ENCODE measurements at regions not wholly inside any gene's neighbourhood (a gene's known extent, or its start where the extent isn't known, plus 50 kb on each side); places are given as distances from the start of the nearest gene placed in this dataset.

- Histone ChIP-seq H3K56ac (replicated peaks; ENCODE audit: insufficient read length, low read depth, low read length) (no peak overlapping the region), H3K4me3 (ENCODE audit: extremely low read depth in 1 of 4, insufficient read depth in 2 of 4, low read depth in 3 of 4, low read length in 4 of 4) (no peak overlapping the region), H3K27me3 (replicated peaks in 1 of 4; ENCODE audit: control insufficient read depth in 3 of 4, extremely low read depth in 1 of 4, insufficient read depth in 3 of 4, low read length in 3 of 4) (no peaks in the 10 kb centered on the region; a peak in 1 of 7 replicates), H3K4me2 (ENCODE audit: insufficient read depth in 1 of 2, low read depth in 2 of 2, low read length in 2 of 2) (no peak overlapping the region), H3K18ac (ENCODE audit: extremely low read depth, low read length) (no peak overlapping the region), H4K8ac (ENCODE audit: extremely low read depth, insufficient read depth, low read length) (no peak overlapping the region), H2BK120ac (replicated peaks; ENCODE audit: low read depth, low read length) (no peak overlapping the region), H3K27ac (ENCODE audit: low read depth, low read length) (no peak overlapping the region), H3K9me3 (ENCODE audit: insufficient read depth in 2 of 2, low read depth in 1 of 2, low read length in 1 of 2) (no peaks in the 10 kb centered on the region), H2BK20ac (ENCODE audit: low read length) (no peak overlapping the region; the same call in 1 of the 2 replicates), H3K79me1 (ENCODE audit: low read depth, low read length) (no peaks in the 10 kb centered on the region), H3K36me3 (ENCODE audit: control insufficient read depth in 2 of 4, insufficient read depth in 4 of 4, low read length in 3 of 4) (no peaks in the 10 kb centered on the region), H3K9ac (replicated peaks in 1 of 4; ENCODE audit: extremely low read depth in 1 of 4, low read depth in 3 of 4, low read length in 3 of 4) (no peak overlapping the region), H2BK5ac (ENCODE audit: low read depth, low read length) (no peak overlapping the region), H3K23me2 (ENCODE audit: low read depth, low read length) (no peaks in the 10 kb centered on the region), H3K4me1 (replicated peaks in 1 of 4; ENCODE audit: control insufficient read depth in 3 of 4, insufficient read depth in 4 of 4, low read length in 3 of 4) (no peaks in the 10 kb centered on the region), H3K4ac (replicated peaks; ENCODE audit: insufficient read length, low read depth, low read length) (no peak overlapping the region), H2BK12ac (ENCODE audit: low read depth, low read length) (no peak overlapping the region), H2AK5ac (ENCODE audit: low read depth, low read length) (no peak overlapping the region), H4K91ac (replicated peaks; ENCODE audit: insufficient read length, low read length) (peak overlapping the region; percentile 6), H3K23ac (ENCODE audit: insufficient read length) (no peak overlapping the region), H2AFZ (ENCODE audit: low read length) (no peak overlapping the region), H2BK15ac (ENCODE audit: low read length) (no peak overlapping the region), H4K20me1 (replicated peaks in 1 of 2; ENCODE audit: control insufficient read depth in 1 of 2, insufficient read depth in 2 of 2, low read length in 2 of 2) (no peaks in the 10 kb centered on the region), H3K14ac (ENCODE audit: insufficient read length) (no peak overlapping the region), H3K79me2 (ENCODE audit: control insufficient read depth in 1 of 2, insufficient read depth in 2 of 2, low read length in 2 of 2) (no peaks in the 10 kb centered on the region), H4K5ac (ENCODE audit: insufficient read length, low read depth, low read length) (no peak overlapping the region)
- POLR2A ChIA-PET (ENCODE audit: partially characterized antibody): no interaction called here
- 93% methylated on average over 8 of the region's 8 CpGs; no CpG with 5 or more reads in 1 of the 2 experiments for WGBS, 2 experiments (ENCODE audit: extremely low coverage in 1 of 2, insufficient coverage in 1 of 2, insufficient read length in 1 of 2, insufficient replicate concordance in 2 of 2, low coverage in 1 of 2, low lambda C conversion rate in 2 of 2, missing lambda C conversion rate in 1 of 2)
- no peak for DNase-seq (ENCODE audit: low read depth in 1 of 2, low spot score in 2 of 2)
- CTCF ChIA-PET (ENCODE audit: partially characterized antibody): interaction anchor here (0.6 to 1.6 kb wide), 5 partner anchors 16 to 165 kb away, joined by 3 to 5 read pairs (median 4); no protein-coding TSS in a partner anchor
- FAIRE-seq: no peak
- TF ChIP-seq YY1 (IDR thresholded peaks at IDR 0.05; ENCODE audit: low read depth, low read length) (no peak), SP2 (IDR thresholded peaks at IDR 0.05; ENCODE audit: low read length) (no peak), KDM4A (IDR thresholded peaks at IDR 0.05; ENCODE audit: low read depth, low read length, severe bottlenecking) (no peak), TAF1 (IDR thresholded peaks at IDR 0.05; ENCODE audit: low read depth, low read length) (no peak), CBX8 (IDR thresholded peaks at IDR 0.05; ENCODE audit: borderline replicate concordance, low read depth, low read length) (no peak), HDAC6 (IDR thresholded peaks at IDR 0.05; ENCODE audit: low read depth, low read length) (no peak), BACH1 (IDR thresholded peaks at IDR 0.05; ENCODE audit: low read length) (no peak), KDM1A (IDR thresholded peaks at IDR 0.05; ENCODE audit: borderline replicate concordance, low read length) (no peak), CBX5 (IDR thresholded peaks at IDR 0.05; ENCODE audit: low read depth, low read length) (no peak), RXRA (IDR thresholded peaks at IDR 0.05; ENCODE audit: insufficient read depth, low read depth, low read length) (no peak), HDAC2 (IDR thresholded peaks at IDR 0.05; ENCODE audit: borderline replicate concordance in 1 of 2, low read depth in 2 of 2, low read length in 2 of 2) (no peak), SUZ12 (IDR thresholded peaks at IDR 0.05; ENCODE audit: low read length) (no peak), TEAD4 (IDR thresholded peaks at IDR 0.05; ENCODE audit: low read depth, low read length) (no peak)
- TF ChIP-seq, protein P1, sequence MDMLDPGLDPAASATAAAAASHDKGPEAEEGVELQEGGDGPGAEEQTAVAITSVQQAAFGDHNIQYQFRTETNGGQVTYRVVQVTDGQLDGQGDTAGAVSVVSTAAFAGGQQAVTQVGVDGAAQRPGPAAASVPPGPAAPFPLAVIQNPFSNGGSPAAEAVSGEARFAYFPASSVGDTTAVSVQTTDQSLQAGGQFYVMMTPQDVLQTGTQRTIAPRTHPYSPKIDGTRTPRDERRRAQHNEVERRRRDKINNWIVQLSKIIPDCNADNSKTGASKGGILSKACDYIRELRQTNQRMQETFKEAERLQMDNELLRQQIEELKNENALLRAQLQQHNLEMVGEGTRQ (IDR thresholded peaks at IDR 0.05; ENCODE audit: low read length): no peak
These were observed 78.5 kb upstream of the MYL10 start for GRCh38 chr7:101707587-101707986.
